ENCODE measurements at regions not wholly inside any gene's neighbourhood (a gene's known extent, or its start where the extent isn't known, plus 50 kb on each side); places are given as distances from the start of the nearest gene placed in this dataset.

- no peaks in the 10 kb centered on the region for H3K36me3 ChIP-seq (ENCODE audit: insufficient read depth, low read length)
- TF ChIP-seq CTCF (IDR thresholded peaks at IDR 0.05): no peak
- intact Hi-C loops (cut with DNase I, micrococcal nuclease): no loop called here
- CTCF ChIA-PET: no interaction called here
- POLR2A ChIA-PET: no interaction called here
- H3K9me3 ChIP-seq (ENCODE audit: control insufficient read depth in 1 of 2, insufficient read depth in 1 of 2, low read length in 2 of 2): peaks cover 8 to 9% of the 10 kb centered on the region in 2 experiments
- Mint-ChIP-seq H3K27ac (no peak overlapping the region), H3K27me3 (peaks cover 5% of the 10 kb centered on the region), H3K9me3 (peaks cover 15% of the 10 kb centered on the region), H3K36me3 (ENCODE audit: low read depth) (no peaks in the 10 kb centered on the region), H3K4me3 (no peak overlapping the region), H3K4me1 (ENCODE audit: low read depth) (no peaks in the 10 kb centered on the region)
- no peaks in the 10 kb centered on the region for H3K4me1 ChIP-seq (ENCODE audit: insufficient read depth, low read length)
- no peak overlapping the region for H3K27ac ChIP-seq (ENCODE audit: low read depth in 1 of 2, low read length in 2 of 2)
- H3K27me3 ChIP-seq (ENCODE audit: control insufficient read depth in 1 of 2, insufficient read depth in 2 of 2, low read length in 2 of 2): no peaks in the 10 kb centered on the region
- DNase-seq (no peak), ATAC-seq (ENCODE audit: poor library complexity) (no peak)
- H3K4me3 ChIP-seq (ENCODE audit: low read length): no peak overlapping the region
Observed at GRCh38 chr13:47790755-47791154, 210.3 kb downstream of the SUCLA2 start.

- no peak overlapping the region for H3K4me3 Mint-ChIP-seq
- POLR2A ChIA-PET: no interaction called here
- no peaks in the 10 kb centered on the region for H3K36me3 Mint-ChIP-seq (ENCODE audit: low read depth)
- H3K9me3 Mint-ChIP-seq: peaks cover 15% of the 10 kb centered on the region
- no peaks in the 10 kb centered on the region for H3K27me3 Mint-ChIP-seq
- CTCF ChIA-PET: no interaction called here
- no peak for TF ChIP-seq CTCF (IDR thresholded peaks at IDR 0.05)
- no peaks in the 10 kb centered on the region for H3K4me1 Mint-ChIP-seq (ENCODE audit: low read depth)
- intact Hi-C loops (cut with DNase I, micrococcal nuclease): no loop called here
- Histone ChIP-seq H3K4me3 (ENCODE audit: low read length) (no peak overlapping the region), H3K27me3 (ENCODE audit: control insufficient read depth in 1 of 2, insufficient read depth in 2 of 2, low read length in 2 of 2) (no peaks in the 10 kb centered on the region), H3K4me1 (ENCODE audit: insufficient read depth, low read length) (no peaks in the 10 kb centered on the region), H3K27ac (ENCODE audit: low read depth in 1 of 2, low read length in 2 of 2) (no peak overlapping the region), H3K9me3 (ENCODE audit: control insufficient read depth in 1 of 2, insufficient read depth in 1 of 2, low read length in 2 of 2) (peaks cover 8 to 9% of the 10 kb centered on the region in 2 experiments), H3K36me3 (ENCODE audit: insufficient read depth, low read length) (no peaks in the 10 kb centered on the region)
- no peak for DNase-seq
- H3K27ac Mint-ChIP-seq: no peak overlapping the region
- no peak for ATAC-seq (ENCODE audit: poor library complexity)
Observed at GRCh38 chr13:47788844-47789243, 212.2 kb downstream of the SUCLA2 start.

- peaks cover 18% of the 10 kb centered on the region for H3K27me3 Mint-ChIP-seq
- H3K27ac ChIP-seq (ENCODE audit: low read depth in 1 of 2, low read length in 2 of 2): no peak overlapping the region
- no peak overlapping the region for H3K27ac Mint-ChIP-seq
- H3K36me3 ChIP-seq (ENCODE audit: insufficient read depth, low read length): no peaks in the 10 kb centered on the region
- H3K27me3 ChIP-seq (ENCODE audit: control insufficient read depth in 1 of 2, insufficient read depth in 2 of 2, low read length in 2 of 2): peaks cover 2 to 3% of the 10 kb centered on the region in 2 experiments
- no peaks in the 10 kb centered on the region for H3K4me1 Mint-ChIP-seq (ENCODE audit: low read depth)
- no peak for ATAC-seq (ENCODE audit: poor library complexity)
- H3K36me3 Mint-ChIP-seq (ENCODE audit: low read depth): no peaks in the 10 kb centered on the region
- H3K9me3 ChIP-seq (ENCODE audit: control insufficient read depth in 1 of 2, insufficient read depth in 1 of 2, low read length in 2 of 2): no peaks in the 10 kb centered on the region
- POLR2A ChIA-PET: no interaction called here
- peaks cover 15% of the 10 kb centered on the region for H3K9me3 Mint-ChIP-seq
- no peak for TF ChIP-seq CTCF (IDR thresholded peaks at IDR 0.05)
- intact Hi-C loops (cut with DNase I, micrococcal nuclease): loop anchor here in 1 of 2 experiments (2.0 to 10.0 kb wide), 3 partner anchors 942 to 1282 kb away; no protein-coding TSS in a partner anchor
- CTCF ChIA-PET: no interaction called here
- DNase-seq: no peak
- no peaks in the 10 kb centered on the region for H3K4me1 ChIP-seq (ENCODE audit: insufficient read depth, low read length)
- H3K4me3 Mint-ChIP-seq: no peak overlapping the region
- H3K4me3 ChIP-seq (ENCODE audit: low read length): no peak overlapping the region
Observed at GRCh38 chr13:47774671-47774994, 226.4 kb downstream of the SUCLA2 start.
